Smooth muscle cell of the brain vasculature (primary cell): ENCODE measurements at regions not wholly inside any gene's neighbourhood (a gene's known extent, or its start where the extent isn't known, plus 50 kb on each side); places are given as distances from the start of the nearest gene placed in this dataset.

ENCODE experiments used
- DNase-seq: peaks from one replicate; pipeline ENCODE4 v3.0.0-alpha.2; 2012; ENCODE audit warnings: low read depth, low spot score

DNA sequence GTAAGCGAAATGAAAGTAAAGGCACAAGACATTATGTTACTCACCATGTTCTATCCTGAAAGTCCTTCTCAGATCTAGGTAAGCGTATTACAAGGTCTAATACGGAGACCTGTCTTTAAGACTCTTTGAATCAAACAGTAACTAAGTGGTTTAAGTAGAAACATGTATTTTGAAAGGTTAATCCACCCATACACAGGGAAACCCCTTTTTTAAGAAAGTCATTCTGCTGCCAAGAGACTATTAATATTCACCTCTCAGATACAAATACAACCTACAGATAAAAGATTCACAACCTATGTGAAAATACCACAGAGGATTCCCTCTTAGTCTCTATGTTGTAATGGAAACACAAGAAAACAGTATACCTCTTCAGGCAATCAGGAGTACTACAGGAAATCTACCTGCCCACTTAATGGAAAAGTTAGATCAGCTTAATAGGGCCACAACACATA, 63.2 kb upstream of the TNIP3 start:
- DNase-seq = no peak

DNA sequence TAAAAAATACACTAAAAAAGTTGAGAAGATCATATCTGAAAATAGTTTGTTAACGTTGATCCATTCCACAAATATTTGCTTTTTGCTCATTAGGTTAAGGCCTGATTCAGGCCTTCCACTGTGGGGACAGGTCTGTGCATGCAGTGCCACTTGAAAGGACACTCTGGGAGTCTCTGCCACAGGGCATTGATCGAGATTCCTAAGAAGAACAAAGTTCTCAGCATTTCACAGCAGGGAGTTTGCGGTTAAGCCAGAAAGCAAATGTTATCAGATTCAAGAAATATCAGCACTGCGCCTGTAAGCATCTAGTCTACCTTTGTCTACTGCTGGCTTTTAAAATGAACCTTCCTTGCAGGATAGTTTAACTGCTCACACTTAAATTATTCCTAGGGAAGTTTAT, 62.2 kb upstream of the TNIP3 start:
- no peak for DNase-seq

DNA sequence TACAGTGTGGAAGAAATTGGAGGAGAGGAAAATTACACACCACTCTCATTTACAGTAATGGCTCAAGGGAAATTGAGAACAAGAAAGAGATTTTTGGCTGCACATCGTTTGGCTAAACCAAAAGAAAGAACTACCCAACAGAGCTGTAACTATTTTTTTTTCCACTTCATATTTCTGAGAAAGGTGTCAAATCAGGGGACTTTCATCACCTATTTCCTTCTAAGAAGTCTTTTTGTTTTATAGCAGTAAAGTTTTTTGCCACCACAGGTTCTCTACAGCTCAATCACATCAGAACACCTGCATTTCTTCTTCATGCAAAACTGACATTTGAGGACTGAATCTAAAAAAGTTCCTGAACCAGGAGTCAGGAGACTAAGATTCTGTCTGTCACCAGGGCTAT, 57.5 kb upstream of the TNIP3 start:
- DNase-seq = no peak

DNA sequence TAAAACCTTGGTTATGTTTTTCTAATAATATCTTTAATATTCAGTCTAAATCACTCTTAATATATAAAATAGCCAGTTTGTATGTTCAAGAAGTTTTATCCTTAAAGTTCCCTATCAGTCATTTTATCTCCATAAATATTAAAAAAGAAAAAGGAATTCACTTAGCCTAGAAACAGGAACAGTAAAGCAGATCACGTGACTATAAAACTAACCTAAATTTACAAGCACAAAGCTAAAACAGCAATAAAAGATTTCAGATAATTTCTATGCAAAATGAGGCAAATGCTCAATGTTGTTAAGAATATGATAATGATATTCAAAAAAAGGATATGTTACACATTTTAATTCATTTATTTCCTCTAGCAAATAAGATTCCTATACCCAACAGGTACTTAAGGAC, 57.1 kb upstream of the TNIP3 start:
- DNase-seq = no peak

DNA sequence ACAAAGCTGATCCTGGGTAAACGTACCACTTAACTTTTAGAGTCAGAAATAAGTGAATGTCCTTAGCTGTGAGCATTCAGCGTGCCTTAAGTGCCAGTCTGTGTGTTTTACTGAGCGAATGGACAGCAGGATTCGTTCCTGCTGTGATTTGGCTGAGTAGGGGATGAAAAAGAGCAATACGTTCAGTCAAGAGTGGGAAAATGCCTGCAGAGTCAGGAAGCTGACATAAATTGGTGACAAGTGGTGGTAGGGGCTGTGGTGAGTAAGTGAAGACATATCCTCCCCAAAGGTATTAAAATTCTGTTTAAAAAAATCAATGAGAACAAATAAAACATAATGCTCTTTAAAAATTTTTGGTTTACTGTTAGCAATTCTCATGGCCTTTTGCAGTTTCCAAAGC, 56.6 kb upstream of the TNIP3 start:
- no peak for DNase-seq

DNA sequence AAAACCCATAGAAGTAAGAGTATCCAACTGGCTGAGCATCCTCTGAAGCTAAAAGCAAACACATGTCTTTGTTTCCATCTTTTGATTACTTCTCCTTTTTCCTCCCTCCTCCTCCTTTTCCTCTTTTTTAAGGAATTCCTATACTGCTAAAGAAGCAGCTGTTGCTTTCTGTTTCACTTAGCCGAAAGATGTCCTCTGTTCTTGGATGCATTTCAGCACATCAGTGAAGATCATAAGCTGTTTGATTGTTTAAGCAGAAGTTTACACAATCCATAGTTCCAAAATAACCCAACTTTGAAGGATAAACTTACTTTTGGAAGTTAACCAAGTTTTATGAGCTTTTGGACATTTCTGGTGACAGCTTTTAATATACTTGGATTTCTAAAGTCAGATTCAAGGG, 55.1 kb upstream of the TNIP3 start:
- DNase-seq = no peak

DNA sequence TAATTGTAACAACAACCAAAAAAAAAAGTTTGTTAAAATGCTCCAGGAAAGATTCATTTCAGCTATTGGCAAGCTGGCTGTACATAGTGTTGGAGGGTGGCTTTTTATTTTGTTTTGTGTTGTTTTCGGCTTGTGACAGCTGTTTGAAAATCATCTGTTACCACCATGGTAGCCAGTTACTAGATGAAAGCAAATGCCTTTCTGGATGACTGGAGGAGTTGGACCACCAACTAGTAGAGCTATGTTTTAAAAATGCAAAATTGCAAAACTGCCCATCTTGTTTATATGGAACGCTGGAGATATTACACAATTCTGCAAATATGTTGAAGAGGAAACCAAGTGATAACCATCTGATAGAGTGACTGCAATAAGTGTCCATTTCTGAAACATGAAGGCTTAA, 53.2 kb upstream of the TNIP3 start:
- DNase-seq = no peak

DNA sequence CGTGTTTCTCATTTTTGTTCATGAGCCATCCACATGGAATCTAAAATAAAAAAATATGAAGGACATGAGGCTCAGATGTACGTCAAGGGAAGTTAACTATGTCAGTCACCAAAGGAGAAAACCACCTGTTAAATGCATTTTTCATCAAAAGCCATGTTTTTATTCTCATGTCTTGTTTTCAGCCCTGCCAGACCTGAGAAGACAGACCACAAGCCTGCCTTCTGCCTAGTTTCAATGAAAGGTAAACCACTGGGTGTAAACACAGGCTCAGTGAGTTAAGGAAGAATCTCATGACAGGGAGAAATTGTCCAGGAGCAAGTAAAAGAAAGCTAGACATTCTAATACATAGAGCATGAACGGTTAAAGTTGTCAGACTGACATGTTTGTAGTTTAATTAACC, 52.3 kb upstream of the TNIP3 start:
- no peak for DNase-seq

DNA sequence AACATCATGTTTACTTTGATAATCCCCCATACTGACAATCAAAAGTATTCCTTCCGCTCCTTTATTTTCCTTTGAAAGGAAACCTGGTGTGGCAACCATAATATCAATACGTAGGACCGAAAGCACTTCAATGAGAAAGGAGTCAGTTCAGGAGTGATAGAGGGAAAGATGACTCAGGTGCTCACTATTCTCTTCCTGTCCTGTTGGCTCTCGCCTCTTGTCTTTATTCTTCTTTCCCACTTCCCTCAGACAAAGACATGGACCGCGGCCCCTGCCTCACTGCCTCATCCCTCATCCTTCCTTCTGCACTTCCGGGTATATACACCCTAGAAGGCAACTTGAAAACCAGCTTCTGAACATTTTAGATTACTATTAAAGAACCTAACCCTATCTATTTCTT, 49.8 kb upstream of the TNIP3 start:
- no peak for DNase-seq
